Gastrocnemius medialis (tissue), 4 donors: ENCODE measurements at regions not wholly inside any gene's neighbourhood (a gene's known extent, or its start where the extent isn't known, plus 50 kb on each side); places are given as distances from the start of the nearest gene placed in this dataset.

Source experiments
- POLR2A ChIP-seq, 2 donors: fragments of 450-650 bp; IDR thresholded peaks; one replicate each; pipeline ENCODE4 v1.6.1; 2017; ENCODE audit warnings: antibody characterized with exemption in 2 of 2, mild to moderate bottlenecking in 2 of 2, moderate library complexity in 2 of 2
- TF ChIP-seq, protein P1 (sequence below), 5 experiments: fragments of 450-650 bp in 3 of 5; fragments of 200-600 bp in 2 of 5; sonication (generic) in 2 of 5; IDR thresholded peaks in 4 of 5; conservative IDR thresholded peaks in 1 of 5; 1 replicate in 4 of 5; 2 replicates in 1 of 5; pipeline ENCODE4 v1.5.1; 2016 to 2019; ENCODE audit warnings: antibody characterized with exemption in 5 of 5, mild to moderate bottlenecking in 3 of 5, moderate library complexity in 3 of 5

DNA sequence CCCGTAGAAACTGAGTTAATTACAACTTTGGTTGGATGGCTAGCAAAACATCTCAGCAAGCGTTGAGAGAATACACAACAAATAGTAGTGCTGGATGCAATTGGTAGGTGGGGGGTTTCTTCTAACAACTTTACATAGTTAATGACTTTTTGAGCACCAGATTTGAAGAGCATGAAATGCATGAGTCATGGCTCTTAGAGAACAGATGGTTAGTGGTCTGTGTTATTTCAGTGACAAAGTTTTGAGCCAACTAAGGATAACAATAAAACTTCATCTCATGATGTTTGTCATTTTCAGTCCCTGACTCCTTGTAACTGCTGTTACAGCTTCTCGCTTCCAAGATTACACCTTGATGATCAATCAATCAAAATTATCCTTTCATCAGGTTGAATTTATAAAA is 399.0 kb upstream of the BRINP1 start:
- TF ChIP-seq, protein P1, sequence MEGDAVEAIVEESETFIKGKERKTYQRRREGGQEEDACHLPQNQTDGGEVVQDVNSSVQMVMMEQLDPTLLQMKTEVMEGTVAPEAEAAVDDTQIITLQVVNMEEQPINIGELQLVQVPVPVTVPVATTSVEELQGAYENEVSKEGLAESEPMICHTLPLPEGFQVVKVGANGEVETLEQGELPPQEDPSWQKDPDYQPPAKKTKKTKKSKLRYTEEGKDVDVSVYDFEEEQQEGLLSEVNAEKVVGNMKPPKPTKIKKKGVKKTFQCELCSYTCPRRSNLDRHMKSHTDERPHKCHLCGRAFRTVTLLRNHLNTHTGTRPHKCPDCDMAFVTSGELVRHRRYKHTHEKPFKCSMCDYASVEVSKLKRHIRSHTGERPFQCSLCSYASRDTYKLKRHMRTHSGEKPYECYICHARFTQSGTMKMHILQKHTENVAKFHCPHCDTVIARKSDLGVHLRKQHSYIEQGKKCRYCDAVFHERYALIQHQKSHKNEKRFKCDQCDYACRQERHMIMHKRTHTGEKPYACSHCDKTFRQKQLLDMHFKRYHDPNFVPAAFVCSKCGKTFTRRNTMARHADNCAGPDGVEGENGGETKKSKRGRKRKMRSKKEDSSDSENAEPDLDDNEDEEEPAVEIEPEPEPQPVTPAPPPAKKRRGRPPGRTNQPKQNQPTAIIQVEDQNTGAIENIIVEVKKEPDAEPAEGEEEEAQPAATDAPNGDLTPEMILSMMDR (IDR thresholded peaks at IDR 0.05 in 4 of 5, conservative IDR thresholded peaks at IDR 0.05 in 1 of 5) = no peak
- TF ChIP-seq POLR2A (IDR thresholded peaks at IDR 0.05) = no peak
